HL-60 (cell line): ENCODE measurements at regions not wholly inside any gene's neighbourhood (a gene's known extent, or its start where the extent isn't known, plus 50 kb on each side); places are given as distances from the start of the nearest gene placed in this dataset.
"Not testable (repeated sequence)": the region's sequence is repeated elsewhere in the genome, so short reads cannot be mapped to it uniquely, and the experiment has no call there.

Experiments
- GABPA ChIP-seq: IDR thresholded peaks from 2 replicates; pipeline ENCODE4 v1.6.1; 2012; ENCODE audit warnings: low read depth
- POLR2AphosphoS5 ChIP-seq: IDR thresholded peaks from 2 replicates; pipeline ENCODE4 v1.6.1; 2012; ENCODE audit warnings: low read depth
- TF ChIP-seq, protein P1 (sequence below): IDR thresholded peaks from one replicate; pipeline ENCODE4 v1.5.1; 2011; ENCODE audit warnings: low read length, control low read depth, inconsistent platforms; ENCODE audit not compliant: insufficient read depth
- TF ChIP-seq, protein P2 (sequence below): IDR thresholded peaks from 2 replicates; pipeline ENCODE4 v1.6.1; 2012; ENCODE audit warnings: low read depth; ENCODE audit not compliant: insufficient replicate concordance

DNA sequence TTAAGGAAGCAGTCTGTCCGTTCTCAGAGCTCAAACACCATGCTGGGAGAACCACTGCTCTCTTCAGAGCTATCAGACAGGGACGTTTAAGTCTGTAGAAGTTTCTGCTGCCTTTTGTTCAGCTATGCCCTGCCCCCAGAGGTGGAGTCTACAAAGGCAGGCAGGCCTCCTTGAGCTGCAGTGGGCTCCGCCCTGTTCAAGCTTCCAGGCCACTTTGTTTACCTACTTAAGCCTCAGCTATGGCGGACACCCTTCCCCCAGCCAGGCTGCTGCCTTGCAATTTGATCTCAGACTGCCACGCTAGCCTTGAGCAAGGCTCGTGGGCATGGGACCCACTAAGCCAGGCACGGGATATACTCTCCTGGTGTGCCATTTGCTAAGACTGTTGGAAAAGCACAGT lies 180.7 kb upstream of the TMEM196 start:
- TF ChIP-seq, protein P1, sequence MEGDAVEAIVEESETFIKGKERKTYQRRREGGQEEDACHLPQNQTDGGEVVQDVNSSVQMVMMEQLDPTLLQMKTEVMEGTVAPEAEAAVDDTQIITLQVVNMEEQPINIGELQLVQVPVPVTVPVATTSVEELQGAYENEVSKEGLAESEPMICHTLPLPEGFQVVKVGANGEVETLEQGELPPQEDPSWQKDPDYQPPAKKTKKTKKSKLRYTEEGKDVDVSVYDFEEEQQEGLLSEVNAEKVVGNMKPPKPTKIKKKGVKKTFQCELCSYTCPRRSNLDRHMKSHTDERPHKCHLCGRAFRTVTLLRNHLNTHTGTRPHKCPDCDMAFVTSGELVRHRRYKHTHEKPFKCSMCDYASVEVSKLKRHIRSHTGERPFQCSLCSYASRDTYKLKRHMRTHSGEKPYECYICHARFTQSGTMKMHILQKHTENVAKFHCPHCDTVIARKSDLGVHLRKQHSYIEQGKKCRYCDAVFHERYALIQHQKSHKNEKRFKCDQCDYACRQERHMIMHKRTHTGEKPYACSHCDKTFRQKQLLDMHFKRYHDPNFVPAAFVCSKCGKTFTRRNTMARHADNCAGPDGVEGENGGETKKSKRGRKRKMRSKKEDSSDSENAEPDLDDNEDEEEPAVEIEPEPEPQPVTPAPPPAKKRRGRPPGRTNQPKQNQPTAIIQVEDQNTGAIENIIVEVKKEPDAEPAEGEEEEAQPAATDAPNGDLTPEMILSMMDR, result not testable (repeated sequence)
- not testable (repeated sequence) for TF ChIP-seq POLR2AphosphoS5, GABPA
- TF ChIP-seq, protein P2, sequence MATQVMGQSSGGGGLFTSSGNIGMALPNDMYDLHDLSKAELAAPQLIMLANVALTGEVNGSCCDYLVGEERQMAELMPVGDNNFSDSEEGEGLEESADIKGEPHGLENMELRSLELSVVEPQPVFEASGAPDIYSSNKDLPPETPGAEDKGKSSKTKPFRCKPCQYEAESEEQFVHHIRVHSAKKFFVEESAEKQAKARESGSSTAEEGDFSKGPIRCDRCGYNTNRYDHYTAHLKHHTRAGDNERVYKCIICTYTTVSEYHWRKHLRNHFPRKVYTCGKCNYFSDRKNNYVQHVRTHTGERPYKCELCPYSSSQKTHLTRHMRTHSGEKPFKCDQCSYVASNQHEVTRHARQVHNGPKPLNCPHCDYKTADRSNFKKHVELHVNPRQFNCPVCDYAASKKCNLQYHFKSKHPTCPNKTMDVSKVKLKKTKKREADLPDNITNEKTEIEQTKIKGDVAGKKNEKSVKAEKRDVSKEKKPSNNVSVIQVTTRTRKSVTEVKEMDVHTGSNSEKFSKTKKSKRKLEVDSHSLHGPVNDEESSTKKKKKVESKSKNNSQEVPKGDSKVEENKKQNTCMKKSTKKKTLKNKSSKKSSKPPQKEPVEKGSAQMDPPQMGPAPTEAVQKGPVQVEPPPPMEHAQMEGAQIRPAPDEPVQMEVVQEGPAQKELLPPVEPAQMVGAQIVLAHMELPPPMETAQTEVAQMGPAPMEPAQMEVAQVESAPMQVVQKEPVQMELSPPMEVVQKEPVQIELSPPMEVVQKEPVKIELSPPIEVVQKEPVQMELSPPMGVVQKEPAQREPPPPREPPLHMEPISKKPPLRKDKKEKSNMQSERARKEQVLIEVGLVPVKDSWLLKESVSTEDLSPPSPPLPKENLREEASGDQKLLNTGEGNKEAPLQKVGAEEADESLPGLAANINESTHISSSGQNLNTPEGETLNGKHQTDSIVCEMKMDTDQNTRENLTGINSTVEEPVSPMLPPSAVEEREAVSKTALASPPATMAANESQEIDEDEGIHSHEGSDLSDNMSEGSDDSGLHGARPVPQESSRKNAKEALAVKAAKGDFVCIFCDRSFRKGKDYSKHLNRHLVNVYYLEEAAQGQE, result not testable (repeated sequence)
